Keratinocyte (primary cell): ENCODE measurements at regions not wholly inside any gene's neighbourhood (a gene's known extent, or its start where the extent isn't known, plus 50 kb on each side); places are given as distances from the start of the nearest gene placed in this dataset.

Experiments used
- EZH2 ChIP-seq: IDR thresholded peaks from one replicate; pipeline ENCODE4 v1.6.1; 2012; ENCODE audit warnings: inconsistent platforms, mild to moderate bottlenecking, low read length, moderate library complexity
- TF ChIP-seq, protein P1 (sequence below), 3 experiments: IDR thresholded peaks in 1 of 3; conservative IDR thresholded peaks in 1 of 3; optimal IDR thresholded peaks in 1 of 3; 2 replicates in 2 of 3; 3 replicates in 1 of 3; pipeline versions ENCODE3 to v1.5.1; 2011; ENCODE audit warnings: low read length in 3 of 3, mild to moderate bottlenecking in 3 of 3, moderate library complexity in 2 of 3, control low read depth in 1 of 3, inconsistent platforms in 1 of 3; ENCODE audit not compliant: insufficient read depth in 2 of 3; ENCODE audit errors: extremely low read depth in 1 of 3

DNA sequence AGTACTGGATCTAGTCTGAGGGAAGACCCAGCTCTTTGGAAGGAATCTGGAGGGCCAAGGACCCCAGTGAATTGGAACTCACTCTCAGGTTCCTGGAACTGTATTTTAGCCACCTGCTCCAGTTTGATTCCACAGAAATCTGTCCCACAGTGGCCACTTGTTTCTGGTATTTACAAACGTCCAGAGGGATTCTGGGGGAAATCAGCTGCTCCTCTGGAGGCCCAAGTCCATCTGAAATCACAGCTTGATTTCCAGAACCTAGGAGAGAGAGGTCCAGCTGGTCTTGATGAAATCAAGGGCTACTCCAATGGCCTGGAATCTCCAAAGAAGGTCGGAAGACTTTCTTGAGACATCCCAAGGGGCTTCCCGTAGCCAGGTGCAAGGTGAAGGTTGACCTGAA, 132.3 kb upstream of the UMPS start:
- TF ChIP-seq EZH2: no peak
- TF ChIP-seq, protein P1, sequence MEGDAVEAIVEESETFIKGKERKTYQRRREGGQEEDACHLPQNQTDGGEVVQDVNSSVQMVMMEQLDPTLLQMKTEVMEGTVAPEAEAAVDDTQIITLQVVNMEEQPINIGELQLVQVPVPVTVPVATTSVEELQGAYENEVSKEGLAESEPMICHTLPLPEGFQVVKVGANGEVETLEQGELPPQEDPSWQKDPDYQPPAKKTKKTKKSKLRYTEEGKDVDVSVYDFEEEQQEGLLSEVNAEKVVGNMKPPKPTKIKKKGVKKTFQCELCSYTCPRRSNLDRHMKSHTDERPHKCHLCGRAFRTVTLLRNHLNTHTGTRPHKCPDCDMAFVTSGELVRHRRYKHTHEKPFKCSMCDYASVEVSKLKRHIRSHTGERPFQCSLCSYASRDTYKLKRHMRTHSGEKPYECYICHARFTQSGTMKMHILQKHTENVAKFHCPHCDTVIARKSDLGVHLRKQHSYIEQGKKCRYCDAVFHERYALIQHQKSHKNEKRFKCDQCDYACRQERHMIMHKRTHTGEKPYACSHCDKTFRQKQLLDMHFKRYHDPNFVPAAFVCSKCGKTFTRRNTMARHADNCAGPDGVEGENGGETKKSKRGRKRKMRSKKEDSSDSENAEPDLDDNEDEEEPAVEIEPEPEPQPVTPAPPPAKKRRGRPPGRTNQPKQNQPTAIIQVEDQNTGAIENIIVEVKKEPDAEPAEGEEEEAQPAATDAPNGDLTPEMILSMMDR (optimal IDR thresholded peaks at IDR 0.05 in 1 of 3, IDR thresholded peaks at IDR 0.05 in 1 of 3, conservative IDR thresholded peaks at IDR 0.05 in 1 of 3; ENCODE audit: extremely low read depth in 1 of 3, insufficient read depth in 2 of 3, low read length in 3 of 3): no peak
